Neural cell (in vitro differentiated cells): ENCODE measurements at regions not wholly inside any gene's neighbourhood (a gene's known extent, or its start where the extent isn't known, plus 50 kb on each side); places are given as distances from the start of the nearest gene placed in this dataset.

Experiments used
- EP300 ChIP-seq: fragments of 450-650 bp; conservative IDR thresholded peaks from 2 replicates; pipeline ENCODE4 v1.6.1; 2014; ENCODE audit warnings: antibody characterized with exemption, mild to moderate bottlenecking, moderate library complexity; ENCODE audit not compliant: poor library complexity, severe bottlenecking
- EZH2 ChIP-seq: fragments of 200-600, 300-800 bp; shearing (Covaris generic), sonication (generic); IDR thresholded peaks from 2 replicates; pipeline ENCODE4 v1.6.1; 2014; ENCODE audit warnings: antibody characterized with exemption, low read length, borderline replicate concordance, mild to moderate bottlenecking; ENCODE audit not compliant: insufficient read depth, poor library complexity, severe bottlenecking
- POLR2AphosphoS5 ChIP-seq: IDR thresholded peaks from 2 replicates; pipeline ENCODE4 v1.6.1; 2012
- SMC3 ChIP-seq: fragments of 450-650 bp; conservative IDR thresholded peaks from 2 replicates; pipeline ENCODE4 v1.6.1; 2014; ENCODE audit warnings: antibody characterized with exemption, mild to moderate bottlenecking, moderate library complexity; ENCODE audit not compliant: poor library complexity
- TAF1 ChIP-seq: IDR thresholded peaks from 2 replicates; pipeline ENCODE4 v1.6.1; 2012; ENCODE audit warnings: low read depth
- TF ChIP-seq, protein P1 (sequence below): fragments of 450-650 bp; IDR thresholded peaks from 2 replicates; pipeline ENCODE4 v1.5.1; 2014; ENCODE audit warnings: antibody characterized with exemption, mild to moderate bottlenecking, moderate library complexity; ENCODE audit not compliant: poor library complexity, severe bottlenecking

DNA sequence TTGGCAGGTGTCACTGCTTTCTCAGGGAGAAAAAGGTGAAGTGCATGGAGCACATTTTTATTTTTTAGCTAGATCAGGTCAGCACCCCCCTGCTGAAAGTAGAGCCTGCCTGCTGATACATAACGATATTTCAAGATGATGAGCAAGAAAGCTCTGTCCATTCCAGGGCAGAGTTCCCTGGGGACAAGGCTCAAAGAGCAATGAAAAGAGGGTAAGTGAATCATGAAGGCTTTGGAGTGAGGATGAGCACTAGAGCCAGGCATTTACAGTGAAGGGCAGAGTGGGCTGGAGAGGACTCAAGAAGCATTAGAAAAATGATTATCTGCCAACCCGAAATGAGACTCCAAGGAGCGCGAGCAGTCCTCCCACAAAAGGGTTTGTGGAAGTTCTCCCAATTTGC, 345.7 kb downstream of the TLE4 start:
- TF ChIP-seq, protein P1, sequence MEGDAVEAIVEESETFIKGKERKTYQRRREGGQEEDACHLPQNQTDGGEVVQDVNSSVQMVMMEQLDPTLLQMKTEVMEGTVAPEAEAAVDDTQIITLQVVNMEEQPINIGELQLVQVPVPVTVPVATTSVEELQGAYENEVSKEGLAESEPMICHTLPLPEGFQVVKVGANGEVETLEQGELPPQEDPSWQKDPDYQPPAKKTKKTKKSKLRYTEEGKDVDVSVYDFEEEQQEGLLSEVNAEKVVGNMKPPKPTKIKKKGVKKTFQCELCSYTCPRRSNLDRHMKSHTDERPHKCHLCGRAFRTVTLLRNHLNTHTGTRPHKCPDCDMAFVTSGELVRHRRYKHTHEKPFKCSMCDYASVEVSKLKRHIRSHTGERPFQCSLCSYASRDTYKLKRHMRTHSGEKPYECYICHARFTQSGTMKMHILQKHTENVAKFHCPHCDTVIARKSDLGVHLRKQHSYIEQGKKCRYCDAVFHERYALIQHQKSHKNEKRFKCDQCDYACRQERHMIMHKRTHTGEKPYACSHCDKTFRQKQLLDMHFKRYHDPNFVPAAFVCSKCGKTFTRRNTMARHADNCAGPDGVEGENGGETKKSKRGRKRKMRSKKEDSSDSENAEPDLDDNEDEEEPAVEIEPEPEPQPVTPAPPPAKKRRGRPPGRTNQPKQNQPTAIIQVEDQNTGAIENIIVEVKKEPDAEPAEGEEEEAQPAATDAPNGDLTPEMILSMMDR, result no peak
- TF ChIP-seq EZH2 (no peak), SMC3 (no peak), POLR2AphosphoS5 (no peak), TAF1 (no peak), EP300 (no peak)
